Spleen (tissue), 7 donors: ENCODE measurements at regions not wholly inside any gene's neighbourhood (a gene's known extent, or its start where the extent isn't known, plus 50 kb on each side); places are given as distances from the start of the nearest gene placed in this dataset.

Experiments
- CTCF ChIP-seq, 11 experiments: fragments of 200-600 bp in 7 of 11; fragments of 450-650 bp in 4 of 11; sonication (generic) in 4 of 11; IDR thresholded peaks in 8 of 11; conservative IDR thresholded peaks in 3 of 11; 1 replicate in 7 of 11; 2 replicates in 4 of 11; pipeline versions ENCODE4 v1.4.0 to v1.8.0; 2016 to 2021; ENCODE audit warnings: antibody characterized with exemption in 11 of 11, inconsistent platforms in 4 of 11, mild to moderate bottlenecking in 1 of 11
- POLR2A ChIP-seq, 3 donors: fragments of 450-650 bp; IDR thresholded peaks; one replicate each; pipeline ENCODE4 v1.5.1; 2017; ENCODE audit warnings: antibody characterized with exemption in 3 of 3, mild to moderate bottlenecking in 1 of 3
- POLR2AphosphoS5 ChIP-seq, 3 donors: sonication (generic); formaldehyde crosslinking; IDR thresholded peaks; one replicate each; pipeline ENCODE4 v1.5.1; 2017; ENCODE audit warnings: antibody characterized with exemption in 3 of 3
- donor health status: DM: no; HTN: no; CAD: no; lungs with moderate emphysema.
- donor health status: DM: no; HTN: no; CAD: no.
- donor health status: DM: no; HTN: no; CAD: no.

- TF ChIP-seq CTCF (IDR thresholded peaks at IDR 0.05 in 8 of 11, conservative IDR thresholded peaks at IDR 0.05 in 3 of 11), result no peak
- TF ChIP-seq POLR2A (IDR thresholded peaks at IDR 0.05), result no peak
- no peak for TF ChIP-seq POLR2AphosphoS5 (IDR thresholded peaks at IDR 0.05)
These were observed 57.7 kb upstream of the CPEB4 start for GRCh38 chr5:173830421-173830820.
